ENCODE measurements at regions not wholly inside any gene's neighbourhood (a gene's known extent, or its start where the extent isn't known, plus 50 kb on each side); places are given as distances from the start of the nearest gene placed in this dataset.

DNA sequence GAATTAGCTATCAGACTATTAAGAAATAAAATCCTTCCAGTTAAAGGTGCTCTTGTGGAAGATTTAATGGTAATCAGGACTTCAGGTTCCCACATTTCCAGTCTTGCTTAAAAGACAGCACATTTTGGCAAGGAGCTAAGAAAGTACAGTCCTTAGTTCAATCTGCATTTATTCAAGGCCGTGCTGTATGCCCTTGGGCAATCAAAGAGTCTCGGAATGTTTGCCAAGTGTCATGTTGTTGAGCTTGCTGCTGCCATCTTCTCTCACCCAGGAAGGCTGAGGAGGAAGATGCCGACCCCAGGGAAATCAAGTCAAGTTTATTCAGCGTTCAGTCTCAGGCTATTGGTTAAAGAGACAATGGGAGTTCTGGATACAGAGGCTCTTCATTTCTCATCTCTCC lies 388.1 kb upstream of the IGFBP7 start:
- DNase-seq: no peak
- Histone ChIP-seq H3K27me3 (replicated peaks in 1 of 7) (no peaks in the 10 kb centered on the region), H3K4me1 (no peaks in the 10 kb centered on the region), H3K4me3 (no peak overlapping the region), H3K9me3 (no peaks in the 10 kb centered on the region), H3K27ac (no peak overlapping the region), H3K36me3 (no peaks in the 10 kb centered on the region)
- 73 to 91% (median 85%) methylated on average over 4 of the region's 4 CpGs for WGBS, 5 donors
- TF ChIP-seq POLR2AphosphoS5 (IDR thresholded peaks at IDR 0.05) (no peak), POLR2A (IDR thresholded peaks at IDR 0.05) (no peak)
- TF ChIP-seq, protein P1, sequence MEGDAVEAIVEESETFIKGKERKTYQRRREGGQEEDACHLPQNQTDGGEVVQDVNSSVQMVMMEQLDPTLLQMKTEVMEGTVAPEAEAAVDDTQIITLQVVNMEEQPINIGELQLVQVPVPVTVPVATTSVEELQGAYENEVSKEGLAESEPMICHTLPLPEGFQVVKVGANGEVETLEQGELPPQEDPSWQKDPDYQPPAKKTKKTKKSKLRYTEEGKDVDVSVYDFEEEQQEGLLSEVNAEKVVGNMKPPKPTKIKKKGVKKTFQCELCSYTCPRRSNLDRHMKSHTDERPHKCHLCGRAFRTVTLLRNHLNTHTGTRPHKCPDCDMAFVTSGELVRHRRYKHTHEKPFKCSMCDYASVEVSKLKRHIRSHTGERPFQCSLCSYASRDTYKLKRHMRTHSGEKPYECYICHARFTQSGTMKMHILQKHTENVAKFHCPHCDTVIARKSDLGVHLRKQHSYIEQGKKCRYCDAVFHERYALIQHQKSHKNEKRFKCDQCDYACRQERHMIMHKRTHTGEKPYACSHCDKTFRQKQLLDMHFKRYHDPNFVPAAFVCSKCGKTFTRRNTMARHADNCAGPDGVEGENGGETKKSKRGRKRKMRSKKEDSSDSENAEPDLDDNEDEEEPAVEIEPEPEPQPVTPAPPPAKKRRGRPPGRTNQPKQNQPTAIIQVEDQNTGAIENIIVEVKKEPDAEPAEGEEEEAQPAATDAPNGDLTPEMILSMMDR (IDR thresholded peaks at IDR 0.05 in 8 of 11, conservative IDR thresholded peaks at IDR 0.05 in 3 of 11): no peak
- intact Hi-C loops (cut with DNase I; ENCODE audit: low total_unique reads): no loop called here

DNA sequence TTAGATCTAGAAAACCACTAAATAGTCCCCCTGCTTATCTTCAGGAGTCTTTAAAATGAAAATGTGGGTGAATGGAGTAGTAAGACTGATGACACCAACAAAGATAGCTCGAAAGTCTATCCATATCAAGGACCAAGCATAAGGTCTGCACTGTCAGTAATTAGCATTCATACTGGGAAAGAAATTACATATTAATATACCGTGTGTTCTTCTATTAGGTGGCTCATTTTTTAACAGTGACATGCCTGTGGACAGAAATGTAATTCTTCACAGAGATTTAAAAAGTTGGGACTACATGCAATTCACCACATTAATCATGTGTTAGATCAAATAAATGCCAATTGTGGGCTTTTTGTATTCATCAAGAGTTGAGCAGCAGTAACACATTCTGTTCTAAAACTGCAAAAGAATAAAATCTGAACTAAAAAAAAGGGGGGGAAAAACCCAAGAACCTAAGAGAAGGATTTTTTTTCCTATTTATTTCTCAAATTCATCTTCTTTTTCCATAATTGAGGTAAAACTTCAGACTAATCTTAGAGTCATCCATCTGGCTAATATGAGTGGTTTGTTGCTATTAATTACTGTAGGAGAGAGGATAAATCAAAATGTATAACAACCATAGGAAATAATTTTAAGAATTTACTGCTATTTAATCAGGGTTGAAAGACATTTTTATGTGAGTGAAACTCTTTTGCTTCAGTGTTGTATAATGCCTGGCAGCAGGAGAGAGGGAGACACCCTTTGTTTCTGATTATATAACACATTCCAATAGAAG lies 386.7 kb upstream of the IGFBP7 start:
- Histone ChIP-seq H3K4me1 (no peaks in the 10 kb centered on the region), H3K4me3 (no peak overlapping the region), H3K27me3 (replicated peaks in 1 of 7) (no peaks in the 10 kb centered on the region), H3K27ac (no peak overlapping the region), H3K36me3 (no peaks in the 10 kb centered on the region), H3K9me3 (no peaks in the 10 kb centered on the region)
- WGBS, 5 donors: 19 to 45% (median 28%) methylated on average over 2 of the region's 2 CpGs
- TF ChIP-seq POLR2A (IDR thresholded peaks at IDR 0.05): no peak
- TF ChIP-seq, protein P1 (IDR thresholded peaks at IDR 0.05 in 8 of 11, conservative IDR thresholded peaks at IDR 0.05 in 3 of 11): no peak
- TF ChIP-seq POLR2AphosphoS5 (IDR thresholded peaks at IDR 0.05): no peak
- DNase-seq: no peak
- intact Hi-C loops (cut with DNase I; ENCODE audit: low total_unique reads): no loop called here

DNA sequence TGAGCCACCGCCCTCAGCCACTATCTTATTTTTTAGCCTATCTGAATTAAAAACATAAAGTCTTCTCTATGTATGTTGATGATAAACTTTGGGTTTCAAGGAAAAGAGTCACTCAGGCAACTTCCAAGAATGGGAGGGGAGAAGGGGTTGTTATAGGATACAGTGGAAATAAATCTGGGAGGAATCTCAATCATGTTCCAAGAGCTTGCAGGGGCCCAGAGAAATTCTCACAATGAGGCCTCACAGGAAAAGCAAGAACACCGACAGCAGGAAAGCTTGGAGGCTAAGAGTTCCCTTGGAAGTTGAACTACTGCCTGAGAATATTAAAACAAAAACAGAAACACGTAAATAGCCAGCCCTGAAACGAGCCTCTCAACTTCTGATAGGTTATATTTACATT lies 384.6 kb upstream of the IGFBP7 start:
- 56 to 72% (median 63%) methylated on average over 4 of the region's 4 CpGs for WGBS, 5 donors
- intact Hi-C loops (cut with DNase I; ENCODE audit: low total_unique reads): no loop called here
- Histone ChIP-seq H3K36me3 (no peaks in the 10 kb centered on the region), H3K27ac (no peak overlapping the region), H3K4me3 (no peak overlapping the region), H3K9me3 (no peaks in the 10 kb centered on the region), H3K27me3 (replicated peaks in 1 of 7) (no peaks in the 10 kb centered on the region), H3K4me1 (no peaks in the 10 kb centered on the region)
- no peak for TF ChIP-seq POLR2AphosphoS5 (IDR thresholded peaks at IDR 0.05)
- TF ChIP-seq POLR2A (IDR thresholded peaks at IDR 0.05): no peak
- TF ChIP-seq, protein P1 (IDR thresholded peaks at IDR 0.05 in 8 of 11, conservative IDR thresholded peaks at IDR 0.05 in 3 of 11): no peak
- no peak for DNase-seq

DNA sequence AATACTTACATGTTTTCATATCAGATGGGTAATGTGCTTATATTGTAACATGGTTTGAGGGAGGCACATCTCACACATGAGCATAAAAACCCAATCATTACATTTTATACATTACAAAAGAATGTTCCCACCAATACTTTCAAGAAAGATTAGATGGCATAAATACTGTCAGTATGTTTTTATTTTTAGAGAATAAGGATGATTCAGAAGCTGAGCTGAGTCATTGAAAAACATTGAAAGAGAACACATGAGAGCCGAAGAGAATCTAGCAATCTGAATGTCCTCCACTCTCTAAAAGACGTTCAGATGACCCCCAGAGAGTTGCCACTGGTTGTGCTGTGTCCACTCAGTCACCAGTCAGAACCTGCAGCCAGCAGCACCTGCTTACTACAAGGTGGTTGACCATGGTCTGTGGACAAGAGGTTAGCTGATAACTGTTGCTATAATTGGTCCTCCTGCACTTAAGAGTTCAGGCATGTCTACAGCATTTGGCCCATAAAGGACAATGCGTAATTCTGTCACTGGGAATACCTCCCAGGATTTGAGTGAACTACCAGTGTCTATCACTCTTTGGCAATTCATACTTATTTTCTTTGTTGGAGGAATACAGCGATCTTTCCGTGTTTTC lies 382.2 kb upstream of the IGFBP7 start:
- no peak for DNase-seq
- Histone ChIP-seq H3K4me3 (no peak overlapping the region), H3K27me3 (replicated peaks in 1 of 7) (no peaks in the 10 kb centered on the region), H3K27ac (no peak overlapping the region), H3K36me3 (no peaks in the 10 kb centered on the region), H3K9me3 (no peaks in the 10 kb centered on the region), H3K4me1 (no peaks in the 10 kb centered on the region)
- intact Hi-C loops (cut with DNase I; ENCODE audit: low total_unique reads): no loop called here
- no peak for TF ChIP-seq POLR2AphosphoS5 (IDR thresholded peaks at IDR 0.05)
- TF ChIP-seq POLR2A (IDR thresholded peaks at IDR 0.05): no peak
- TF ChIP-seq, protein P1 (IDR thresholded peaks at IDR 0.05 in 8 of 11, conservative IDR thresholded peaks at IDR 0.05 in 3 of 11): no peak
- WGBS, 5 donors: 75 to 84% (median 79%) methylated on average over 5 of the region's 5 CpGs

Measured in spleen (tissue), 11 donors.